IMR-90 (cell line): ENCODE measurements at regions not wholly inside any gene's neighbourhood (a gene's known extent, or its start where the extent isn't known, plus 50 kb on each side); places are given as distances from the start of the nearest gene placed in this dataset.

Source experiments
- ATAC-seq: fragments of 200-7000 bp; cut with Tn5 transposase; 2 replicates; pipeline ENCODE4 v1.9.1; 2020; ENCODE audit warnings: low read depth, mild to moderate bottlenecking, moderate library complexity
- BruUV-seq: library from RNA; stranded (reverse); fragments of 400-500 nt; replicated peaks from 2 replicates; lab custom pipeline; 2021; lab: Mats Ljungman, UMichigan
- CTCF ChIA-PET: fragments of 300-600 bp; formaldehyde crosslinking; extraction: SDS; loops from one replicate; lab custom pipeline; 2021; ENCODE audit warnings: antibody characterized with exemption; lab: Yijun Ruan, JAX
- POLR2A ChIA-PET: fragments of 300-600 bp; sonication (Branson Sonifier 250); formaldehyde crosslinking; loops from one replicate; lab custom pipeline; 2022; ENCODE audit warnings: antibody characterized with exemption; ENCODE audit not compliant: unreplicated experiment; lab: Charles Lee
- DNase-seq: peaks from one replicate; pipeline ENCODE4 v3.0.0; 2013
- H2AFZ ChIP-seq: replicated peaks from 2 replicates; pipeline ENCODE3; 2013; ENCODE audit warnings: low read length, mild to moderate bottlenecking; ENCODE audit not compliant: poor library complexity
- H2AK5ac ChIP-seq: 2 replicates; pipeline ENCODE4 v1.6.1; 2013; ENCODE audit warnings: low read depth, low read length, inconsistent platforms
- H2AK9ac ChIP-seq: replicated peaks from 2 replicates; pipeline ENCODE3; 2013; ENCODE audit warnings: mild to moderate bottlenecking, low read depth, low read length, moderate library complexity; ENCODE audit not compliant: poor library complexity
- H2BK120ac ChIP-seq: 2 replicates; pipeline ENCODE4 v1.6.1; 2013; ENCODE audit warnings: low read depth, low read length, inconsistent platforms
- H2BK15ac ChIP-seq: 3 replicates; pipeline ENCODE4 v1.6.1; 2013; ENCODE audit warnings: low read depth, low read length, inconsistent platforms
- H2BK20ac ChIP-seq: 2 replicates; pipeline ENCODE4 v1.6.1; 2013; ENCODE audit warnings: low read depth, mild to moderate bottlenecking, inconsistent platforms, low read length, moderate library complexity
- H2BK5ac ChIP-seq: 2 replicates; pipeline ENCODE4 v1.6.1; 2013; ENCODE audit warnings: mild to moderate bottlenecking, low read depth, low read length, inconsistent platforms; ENCODE audit not compliant: poor library complexity, severe bottlenecking
- H3K14ac ChIP-seq: replicated peaks from 2 replicates; pipeline ENCODE4 v1.6.1; 2013; ENCODE audit warnings: low read depth, low read length, inconsistent platforms
- H3K18ac ChIP-seq: 2 replicates; pipeline ENCODE4 v1.6.1; 2013; ENCODE audit warnings: low read depth, low read length, control low read depth
- H3K23ac ChIP-seq: 2 replicates; pipeline ENCODE4 v1.6.1; 2013; ENCODE audit warnings: low read depth, low read length, inconsistent platforms
- H3K27ac ChIP-seq: 2 replicates; pipeline ENCODE4 v1.5.1; 2013; ENCODE audit warnings: mild to moderate bottlenecking, control low read depth, low read length; ENCODE audit not compliant: insufficient read depth
- H3K27me3 ChIP-seq: 2 replicates; pipeline ENCODE4 v1.6.1; 2013; ENCODE audit warnings: low read length; ENCODE audit not compliant: control insufficient read depth, insufficient read depth
- H3K36me3 ChIP-seq: 2 replicates; pipeline ENCODE4 v1.6.1; 2013; ENCODE audit warnings: low read length, mixed read lengths; ENCODE audit not compliant: control insufficient read depth, insufficient read depth
- H3K4ac ChIP-seq: 2 replicates; pipeline ENCODE4 v1.6.1; 2013; ENCODE audit warnings: low read depth, low read length, inconsistent platforms
- H3K4me1 ChIP-seq: 2 replicates; pipeline ENCODE4 v1.6.1; 2013; ENCODE audit warnings: low read length, mixed read lengths; ENCODE audit not compliant: control insufficient read depth, insufficient read depth
- H3K4me2 ChIP-seq: 2 replicates; pipeline ENCODE4 v1.6.1; 2013; ENCODE audit warnings: low read depth, mild to moderate bottlenecking, control low read depth, low read length, moderate library complexity
- H3K4me3 ChIP-seq: 2 replicates; pipeline ENCODE4 v1.5.1; 2013; ENCODE audit warnings: low read depth, mild to moderate bottlenecking, control low read depth, low read length, moderate library complexity; ENCODE audit not compliant: insufficient read depth
- H3K56ac ChIP-seq: 2 replicates; pipeline ENCODE4 v1.6.1; 2013; ENCODE audit warnings: low read length, inconsistent platforms; ENCODE audit not compliant: insufficient read depth; ENCODE audit errors: extremely low read depth
- H3K79me1 ChIP-seq, 2 experiments: 2 replicates each; pipeline ENCODE4 v1.6.1; 2013; ENCODE audit warnings: low read length in 2 of 2, inconsistent platforms in 1 of 2, low read depth in 1 of 2
- H3K9ac ChIP-seq: 2 replicates; pipeline ENCODE4 v1.6.1; 2013; ENCODE audit warnings: low read depth, low read length, control low read depth
- H3K9me1 ChIP-seq: 2 replicates; pipeline ENCODE4 v1.6.1; 2013; ENCODE audit warnings: low read length, inconsistent platforms; ENCODE audit not compliant: insufficient read depth
- H3K9me3 ChIP-seq: 2 replicates; pipeline ENCODE4 v1.6.1; 2013; ENCODE audit warnings: low read length; ENCODE audit not compliant: control insufficient read depth, insufficient read depth
- H4K20me1 ChIP-seq: 2 replicates; pipeline ENCODE4 v1.6.1; 2013; ENCODE audit warnings: low read length, inconsistent platforms; ENCODE audit not compliant: insufficient read depth
- H4K5ac ChIP-seq: 2 replicates; pipeline ENCODE4 v1.6.1; 2013; ENCODE audit warnings: mild to moderate bottlenecking, low read depth, low read length, control low read depth
- H4K8ac ChIP-seq, 2 experiments: 2 replicates each; pipeline ENCODE4 v1.6.1; 2013; ENCODE audit warnings: low read depth in 2 of 2, low read length in 2 of 2, control low read depth in 1 of 2, inconsistent platforms in 1 of 2
- H4K91ac ChIP-seq: 2 replicates; pipeline ENCODE4 v1.6.1; 2013; ENCODE audit warnings: low read depth, low read length, inconsistent platforms; ENCODE audit not compliant: insufficient read depth
- BHLHE40 ChIP-seq: fragments of 150-350 bp; IDR thresholded peaks from 2 replicates; pipeline ENCODE4 v1.6.1; 2016; ENCODE audit warnings: mild to moderate bottlenecking, low read depth, low read length
- CEBPB ChIP-seq: IDR thresholded peaks from 2 replicates; pipeline ENCODE4 v1.6.1; 2012; ENCODE audit warnings: low read depth, low read length, improper control_type of control experiment
- CHD1 ChIP-seq: IDR thresholded peaks from 2 replicates; pipeline ENCODE4 v1.6.1; 2012; ENCODE audit warnings: low read depth, low read length, improper control_type of control experiment
- CTCF ChIP-seq: conservative IDR thresholded peaks from 2 replicates; pipeline ENCODE4 v1.5.1; 2012; ENCODE audit warnings: mild to moderate bottlenecking, low read depth, low read length, improper control_type of control experiment
- ELK1 ChIP-seq: fragments of 150-350 bp; IDR thresholded peaks from 2 replicates; pipeline ENCODE4 v1.6.1; 2016; ENCODE audit warnings: low read depth, mild to moderate bottlenecking, low read length, moderate library complexity, borderline replicate concordance
- FOS ChIP-seq: fragments of 150-350 bp; IDR thresholded peaks from 2 replicates; pipeline ENCODE4 v1.6.1; 2016; ENCODE audit warnings: low read depth, low read length
- MAFK ChIP-seq: IDR thresholded peaks from 2 replicates; pipeline ENCODE4 v1.6.1; 2012; ENCODE audit warnings: low read depth, low read length, improper control_type of control experiment
- MAZ ChIP-seq: IDR thresholded peaks from 2 replicates; pipeline ENCODE4 v1.6.1; 2012; ENCODE audit warnings: low read depth, mild to moderate bottlenecking, low read length, improper control_type of control experiment, moderate library complexity, borderline replicate concordance
- MXI1 ChIP-seq: IDR thresholded peaks from 2 replicates; pipeline ENCODE4 v1.6.1; 2012; ENCODE audit warnings: low read depth, mild to moderate bottlenecking, low read length, moderate library complexity, borderline replicate concordance
- NFE2L2 ChIP-seq: fragments of 150-350 bp; IDR thresholded peaks from 2 replicates; pipeline ENCODE4 v1.6.1; 2016; ENCODE audit warnings: low read depth, mild to moderate bottlenecking, low read length
- POLR2A ChIP-seq: IDR thresholded peaks from 2 replicates; pipeline ENCODE4 v1.6.1; 2012; ENCODE audit warnings: mild to moderate bottlenecking, low read depth, low read length
- RAD21 ChIP-seq: IDR thresholded peaks from 2 replicates; pipeline ENCODE4 v1.6.1; 2012; ENCODE audit warnings: low read length, improper control_type of control experiment
- RCOR1 ChIP-seq: IDR thresholded peaks from 2 replicates; pipeline ENCODE4 v1.6.1; 2012; ENCODE audit warnings: mild to moderate bottlenecking, low read length, improper control_type of control experiment; ENCODE audit not compliant: insufficient replicate concordance
- RFX5 ChIP-seq: IDR thresholded peaks from 2 replicates; pipeline ENCODE4 v1.8.0; 2012; ENCODE audit warnings: low read depth, mild to moderate bottlenecking, low read length, moderate library complexity
- SMC3 ChIP-seq: fragments of 150-350 bp; IDR thresholded peaks from 2 replicates; pipeline ENCODE4 v1.6.1; 2016; ENCODE audit warnings: low read depth, mild to moderate bottlenecking, antibody characterized with exemption, low read length, moderate library complexity
- USF2 ChIP-seq: fragments of 150-350 bp; IDR thresholded peaks from 2 replicates; pipeline ENCODE4 v1.6.1; 2017; ENCODE audit warnings: mild to moderate bottlenecking, antibody characterized with exemption, low read length, low read depth
- dilution Hi-C: fragments of 300-500 bp; cut with HindIII; formaldehyde crosslinking; loops from one replicate; pipeline ENCODE4 v1.14.3; 2018; ENCODE audit warnings: low sequenced_read_pairs; ENCODE audit not compliant: unreplicated experiment
- in situ Hi-C: fragments of 300-500 bp; cut with MboI; formaldehyde crosslinking; loops from 3 replicates; pipeline ENCODE4 v1.14.3; 2019; ENCODE audit warnings: low sequenced_read_pairs, inconsistent platforms, mixed read lengths
- intact Hi-C: fragments of 100-400 bp; cut with micrococcal nuclease; formaldehyde crosslinking; loops from 2 replicates; pipeline ENCODE4 v1.10.0; 2022

GRCh38 chr2:149765636-149766035 lies 178.1 kb upstream of the MMADHC start:
- no peak overlapping the region for H4K5ac ChIP-seq
- no peak overlapping the region for H2BK20ac ChIP-seq
- intact Hi-C loops: no loop called here
- no peak overlapping the region for H2AFZ ChIP-seq
- H3K4ac ChIP-seq: no peak overlapping the region
- no peak overlapping the region for H2BK15ac ChIP-seq
- H3K27ac ChIP-seq: no peak overlapping the region
- in situ Hi-C loops: no loop called here
- DNase-seq (no peak), ATAC-seq (no peak)
- no peaks in the 10 kb centered on the region for H3K79me1 ChIP-seq
- no peaks in the 10 kb centered on the region for H4K20me1 ChIP-seq
- CTCF ChIA-PET: interaction anchor here (0.6 kb wide), 1 partner anchor 121 kb away, joined by 3 read pairs; no protein-coding TSS in a partner anchor
- H3K36me3 ChIP-seq: no peaks in the 10 kb centered on the region
- dilution Hi-C loops: no loop called here
- no TSS peak for BruUV-seq
- no peak overlapping the region for H3K18ac ChIP-seq
- no peak overlapping the region for H3K9ac ChIP-seq
- no peak overlapping the region for H4K91ac ChIP-seq
- H3K4me2 ChIP-seq: no peak overlapping the region
- H2AK9ac ChIP-seq: no peak overlapping the region
- H3K9me3 ChIP-seq: no peaks in the 10 kb centered on the region
- H3K27me3 ChIP-seq: no peaks in the 10 kb centered on the region
- no peak overlapping the region; the same call in 1 of the 2 replicates for H3K23ac ChIP-seq
- no peaks in the 10 kb centered on the region for H3K9me1 ChIP-seq
- POLR2A ChIA-PET: no interaction called here
- H2BK120ac ChIP-seq: no peak overlapping the region
- peaks cover 7% of the 10 kb centered on the region for H3K4me1 ChIP-seq
- no peak overlapping the region for H3K56ac ChIP-seq
- no peak overlapping the region for H4K8ac ChIP-seq
- H2AK5ac ChIP-seq: no peak overlapping the region
- no peak overlapping the region for H3K14ac ChIP-seq
- H3K4me3 ChIP-seq: no peak overlapping the region
- H2BK5ac ChIP-seq: no peak overlapping the region
- TF ChIP-seq MXI1: no peak
- no peak for TF ChIP-seq CEBPB
- no peak for TF ChIP-seq POLR2A
- no peak for TF ChIP-seq RCOR1
- no peak for TF ChIP-seq SMC3
- TF ChIP-seq MAFK: no peak
- TF ChIP-seq MAZ: no peak
- TF ChIP-seq CHD1: no peak
- TF ChIP-seq RAD21: no peak
- no peak for TF ChIP-seq BHLHE40
- no peak for TF ChIP-seq NFE2L2
- no peak for TF ChIP-seq ELK1
- TF ChIP-seq FOS: no peak
- TF ChIP-seq USF2: no peak
- TF ChIP-seq CTCF: no peak
- TF ChIP-seq RFX5: no peak
